ENCODE measurements at regions not wholly inside any gene's neighbourhood (a gene's known extent, or its start where the extent isn't known, plus 50 kb on each side); places are given as distances from the start of the nearest gene placed in this dataset.
A peak's percentile ranks its signal among the peaks of the same experiment; 100 is the strongest.

DNA sequence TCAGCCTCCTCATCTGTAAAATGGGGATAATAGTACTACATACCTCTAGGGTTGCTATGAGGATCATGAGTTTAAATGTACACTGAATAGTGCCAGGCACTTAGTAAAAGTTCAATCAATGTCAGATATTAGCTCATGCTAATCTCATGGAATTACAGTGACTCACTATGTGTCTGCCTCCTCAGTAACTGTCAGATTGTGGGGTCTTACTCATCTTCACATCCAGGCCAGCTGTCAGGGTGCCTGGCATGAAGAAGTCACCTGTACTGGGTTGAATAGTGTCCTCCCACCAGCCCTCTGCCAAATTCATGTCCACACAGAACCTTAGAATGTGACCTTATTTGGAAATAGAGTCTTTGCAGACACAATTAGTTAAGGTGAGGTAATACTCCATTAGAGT is 54.3 kb upstream of the STIM2 start:
- no peaks in the 10 kb centered on the region for H3K36me3 ChIP-seq (replicated peaks in 1 of 2; ENCODE audit: control insufficient read depth in 1 of 2, insufficient read depth in 2 of 2, low read length in 1 of 2)
- H3K4me2 ChIP-seq, result no peak overlapping the region
- H3K9ac ChIP-seq, result no peak overlapping the region
- ChIA-PET POLR2A (no interaction called here), CTCF (interaction anchor here (1.6 kb wide), 1 partner anchor 818 kb away, joined by 4 read pairs; no protein-coding TSS in a partner anchor)
- H3K27ac ChIP-seq (ENCODE audit: low read depth in 2 of 2, low read length in 1 of 2), result no peak overlapping the region
- no peak for DNase-seq
- TF ChIP-seq EZH2phosphoT487 (IDR thresholded peaks at IDR 0.05; ENCODE audit: borderline replicate concordance, low read depth) (no peak), CHD2 (IDR thresholded peaks at IDR 0.05; ENCODE audit: low read length, partially characterized antibody) (no peak)
- TF ChIP-seq, protein P1, sequence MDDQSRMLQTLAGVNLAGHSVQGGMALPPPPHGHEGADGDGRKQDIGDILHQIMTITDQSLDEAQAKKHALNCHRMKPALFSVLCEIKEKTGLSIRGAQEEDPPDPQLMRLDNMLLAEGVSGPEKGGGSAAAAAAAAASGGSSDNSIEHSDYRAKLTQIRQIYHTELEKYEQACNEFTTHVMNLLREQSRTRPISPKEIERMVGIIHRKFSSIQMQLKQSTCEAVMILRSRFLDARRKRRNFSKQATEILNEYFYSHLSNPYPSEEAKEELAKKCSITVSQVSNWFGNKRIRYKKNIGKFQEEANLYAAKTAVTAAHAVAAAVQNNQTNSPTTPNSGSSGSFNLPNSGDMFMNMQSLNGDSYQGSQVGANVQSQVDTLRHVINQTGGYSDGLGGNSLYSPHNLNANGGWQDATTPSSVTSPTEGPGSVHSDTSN (IDR thresholded peaks at IDR 0.05), result 0 out of 2 replicates have a peak, but pooled peaks have one; percentile 27
- no peaks in the 10 kb centered on the region for H3F3A ChIP-seq (replicated peaks; ENCODE audit: insufficient read depth)
- H3K9me2 ChIP-seq, result no peaks in the 10 kb centered on the region
- H4K20me1 ChIP-seq (ENCODE audit: insufficient read depth), result no peaks in the 10 kb centered on the region
- no peaks in the 10 kb centered on the region for H3K27me3 ChIP-seq (ENCODE audit: insufficient read depth)
- H2AFZ ChIP-seq (ENCODE audit: low read depth), result no peak overlapping the region
- no peaks in the 10 kb centered on the region for H3K9me3 ChIP-seq
- H3K4me3 ChIP-seq (ENCODE audit: low read depth in 2 of 2, low read length in 1 of 2), result no peak overlapping the region
- peaks cover 11 to 12% of the 10 kb centered on the region in 2 experiments; a peak in 2 of 4 replicates for H3K4me1 ChIP-seq (ENCODE audit: control insufficient read depth in 1 of 2, insufficient read depth in 2 of 2, low read depth in 1 of 2, low read length in 1 of 2)
- no peaks in the 10 kb centered on the region for H3K79me2 ChIP-seq (ENCODE audit: insufficient read depth)

DNA sequence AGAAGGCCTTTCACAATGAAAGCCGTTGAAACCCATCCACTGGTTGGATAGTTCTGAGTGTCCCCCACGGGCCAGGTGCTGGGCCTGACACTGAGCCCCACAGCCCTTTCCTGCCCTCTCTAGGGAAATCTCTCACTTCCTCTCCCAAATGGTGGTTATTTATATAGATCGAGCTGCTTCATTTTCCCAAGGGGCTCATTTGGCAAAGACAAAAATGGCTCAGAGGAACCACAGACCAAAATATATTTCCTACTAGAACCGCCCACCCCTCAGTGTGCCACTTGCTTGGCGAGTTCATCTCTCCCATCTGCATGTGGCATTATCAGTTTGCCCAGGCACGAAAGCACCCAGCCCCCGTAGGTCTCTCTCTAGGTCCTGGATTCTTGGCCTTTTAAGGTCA is 53.3 kb upstream of the STIM2 start:
- no peaks in the 10 kb centered on the region for H3K9me2 ChIP-seq
- no peak for DNase-seq
- H3K27me3 ChIP-seq (ENCODE audit: insufficient read depth), result no peaks in the 10 kb centered on the region
- H3K9ac ChIP-seq, result no peak overlapping the region
- no peaks in the 10 kb centered on the region for H3K79me2 ChIP-seq (ENCODE audit: insufficient read depth)
- no peaks in the 10 kb centered on the region for H3K9me3 ChIP-seq
- no peaks in the 10 kb centered on the region for H4K20me1 ChIP-seq (ENCODE audit: insufficient read depth)
- no peak overlapping the region for H2AFZ ChIP-seq (ENCODE audit: low read depth)
- H3K4me3 ChIP-seq (ENCODE audit: low read depth in 2 of 2, low read length in 1 of 2), result no peak overlapping the region
- H3K27ac ChIP-seq (ENCODE audit: low read depth in 2 of 2, low read length in 1 of 2), result no peak overlapping the region
- no peaks in the 10 kb centered on the region for H3K36me3 ChIP-seq (replicated peaks in 1 of 2; ENCODE audit: control insufficient read depth in 1 of 2, insufficient read depth in 2 of 2, low read length in 1 of 2)
- POLR2A ChIA-PET, result no interaction called here
- peaks cover 11 to 12% of the 10 kb centered on the region in 2 experiments; a peak in 2 of 4 replicates for H3K4me1 ChIP-seq (ENCODE audit: control insufficient read depth in 1 of 2, insufficient read depth in 2 of 2, low read depth in 1 of 2, low read length in 1 of 2)
- WGBS (ENCODE audit: low lambda C conversion rate), result 71% methylated on average over 7 of the region's 7 CpGs
- no peaks in the 10 kb centered on the region for H3F3A ChIP-seq (replicated peaks; ENCODE audit: insufficient read depth)
- TF ChIP-seq FOXM1 (IDR thresholded peaks at IDR 0.05; ENCODE audit: low read depth) (no peak), GABPA (IDR thresholded peaks at IDR 0.05; ENCODE audit: low read depth) (no peak)
- no peak overlapping the region for H3K4me2 ChIP-seq
- CTCF ChIA-PET, result interaction anchor here (1.1 to 1.6 kb wide), 2 partner anchors 43 to 819 kb away, joined by 3 to 4 read pairs; no protein-coding TSS in a partner anchor

DNA sequence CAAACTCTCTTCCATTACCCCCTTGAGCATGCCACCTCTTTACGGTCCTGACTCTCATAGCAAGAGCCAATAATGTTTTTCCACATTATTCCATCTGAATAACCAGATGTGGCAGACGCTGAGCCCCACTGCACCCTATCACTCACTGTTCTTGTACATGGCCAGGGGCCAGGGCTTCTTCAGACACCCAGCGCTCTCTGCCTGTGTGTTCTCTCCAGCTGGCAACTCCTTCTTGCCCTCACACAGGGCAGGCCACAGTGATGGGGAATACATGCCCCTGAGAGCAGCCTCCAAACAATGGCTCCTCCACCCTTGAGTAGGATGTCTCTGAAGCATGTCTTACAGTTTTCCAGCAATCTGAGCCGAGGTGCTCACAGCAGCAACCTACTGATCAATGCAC is 50.8 kb upstream of the STIM2 start:
- Histone ChIP-seq H3F3A (replicated peaks; ENCODE audit: insufficient read depth) (no peaks in the 10 kb centered on the region), H3K9me3 (no peaks in the 10 kb centered on the region), H3K36me3 (replicated peaks in 1 of 2; ENCODE audit: control insufficient read depth in 1 of 2, insufficient read depth in 2 of 2, low read length in 1 of 2) (no peaks in the 10 kb centered on the region), H3K9me2 (no peaks in the 10 kb centered on the region), H3K27me3 (ENCODE audit: insufficient read depth) (no peaks in the 10 kb centered on the region), H3K9ac (no peak overlapping the region), H2AFZ (ENCODE audit: low read depth) (no peak overlapping the region), H4K20me1 (ENCODE audit: insufficient read depth) (no peaks in the 10 kb centered on the region), H3K79me2 (ENCODE audit: insufficient read depth) (no peaks in the 10 kb centered on the region), H3K4me3 (ENCODE audit: low read depth in 2 of 2, low read length in 1 of 2) (no peak overlapping the region), H3K4me1 (ENCODE audit: control insufficient read depth in 1 of 2, insufficient read depth in 2 of 2, low read depth in 1 of 2, low read length in 1 of 2) (peaks cover 0 to 5% of the 10 kb centered on the region in 2 experiments; a peak in 1 of 4 replicates), H3K4me2 (no peak overlapping the region), H3K27ac (ENCODE audit: low read depth in 2 of 2, low read length in 1 of 2) (no peak overlapping the region)
- DNase-seq, result no peak
- TF ChIP-seq TCF12 (IDR thresholded peaks at IDR 0.05) (no peak), FOXJ3 (CRISPR knock-in tag; IDR thresholded peaks at IDR 0.05) (no peak), RAD21 (IDR thresholded peaks at IDR 0.05; ENCODE audit: low read length) (no peak), RFX5 (IDR thresholded peaks at IDR 0.05; ENCODE audit: low read length) (no peak), TEAD4 (IDR thresholded peaks at IDR 0.05; ENCODE audit: borderline replicate concordance, insufficient read depth) (no peak), NFIC (IDR thresholded peaks at IDR 0.05; ENCODE audit: borderline replicate concordance) (no peak), JUND (IDR thresholded peaks at IDR 0.05) (no peak)
- TF ChIP-seq, protein P2, sequence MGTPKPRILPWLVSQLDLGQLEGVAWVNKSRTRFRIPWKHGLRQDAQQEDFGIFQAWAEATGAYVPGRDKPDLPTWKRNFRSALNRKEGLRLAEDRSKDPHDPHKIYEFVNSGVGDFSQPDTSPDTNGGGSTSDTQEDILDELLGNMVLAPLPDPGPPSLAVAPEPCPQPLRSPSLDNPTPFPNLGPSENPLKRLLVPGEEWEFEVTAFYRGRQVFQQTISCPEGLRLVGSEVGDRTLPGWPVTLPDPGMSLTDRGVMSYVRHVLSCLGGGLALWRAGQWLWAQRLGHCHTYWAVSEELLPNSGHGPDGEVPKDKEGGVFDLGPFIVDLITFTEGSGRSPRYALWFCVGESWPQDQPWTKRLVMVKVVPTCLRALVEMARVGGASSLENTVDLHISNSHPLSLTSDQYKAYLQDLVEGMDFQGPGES (IDR thresholded peaks at IDR 0.05; ENCODE audit: low read depth, low read length), result no peak
- 74% methylated on average over 4 of the region's 4 CpGs for WGBS (ENCODE audit: low lambda C conversion rate)
- ChIA-PET CTCF (no interaction called here), POLR2A (interaction anchor here (1.3 kb wide), 1 partner anchor 8 kb away, joined by 3 read pairs; no protein-coding TSS in a partner anchor)
